ENCODE measurements at regions not wholly inside any gene's neighbourhood (a gene's known extent, or its start where the extent isn't known, plus 50 kb on each side); places are given as distances from the start of the nearest gene placed in this dataset.
A peak's percentile ranks its signal among the peaks of the same experiment; 100 is the strongest.

DNA sequence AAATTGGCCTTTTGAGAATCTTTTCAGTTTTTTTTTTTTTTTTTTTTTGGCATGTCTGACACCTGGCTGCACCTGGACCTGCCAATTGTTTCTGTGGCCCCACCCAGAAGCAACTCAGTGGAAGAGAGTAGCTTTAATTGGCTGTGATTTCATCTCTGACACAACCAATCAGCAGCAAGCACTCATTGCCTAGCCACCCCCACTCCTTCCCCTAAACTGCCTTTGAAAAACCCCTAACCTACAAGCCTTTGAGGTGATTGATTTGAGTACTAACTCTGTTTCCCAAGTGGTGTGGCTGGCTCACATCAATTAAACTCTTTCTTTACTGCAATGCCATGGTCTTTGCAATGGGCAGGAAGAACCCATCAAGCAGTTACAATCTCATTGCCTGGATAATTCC is 98.2 kb upstream of the CHORDC1 start:
- intact Hi-C loops (cut with micrococcal nuclease; ENCODE audit: unreplicated experiment) = no loop called here
- no peak overlapping the region for H3K27ac ChIP-seq (ENCODE audit: low read depth, low read length, poor library complexity, severe bottlenecking)
- BruUV-seq (replicated peaks) = no TSS peak
- no peaks in the 10 kb centered on the region for H3K4me1 ChIP-seq (ENCODE audit: insufficient read depth, low read length, poor library complexity, severe bottlenecking)
- TF ChIP-seq EZH2 (IDR thresholded peaks at IDR 0.05; ENCODE audit: borderline replicate concordance, low read depth, low read length, poor library complexity, severe bottlenecking) = no peak
- DNase-seq (ENCODE audit: low spot score) = no peak
- no peaks in the 10 kb centered on the region for H3K27me3 ChIP-seq (replicated peaks; ENCODE audit: insufficient read depth, low read depth, low read length, poor library complexity)
- H3K36me3 ChIP-seq (ENCODE audit: insufficient read depth, low read length, poor library complexity, severe bottlenecking) = no peaks in the 10 kb centered on the region
- H3K9me3 ChIP-seq (ENCODE audit: low read depth, low read length, poor library complexity, severe bottlenecking) = peaks cover 3% of the 10 kb centered on the region
- POLR2A ChIA-PET (ENCODE audit: low non-redundant PET) = no interaction called here
- no peak overlapping the region for H3K4me3 ChIP-seq (ENCODE audit: low read depth, low read length, poor library complexity, severe bottlenecking)
- CTCF ChIA-PET = no interaction called here

DNA sequence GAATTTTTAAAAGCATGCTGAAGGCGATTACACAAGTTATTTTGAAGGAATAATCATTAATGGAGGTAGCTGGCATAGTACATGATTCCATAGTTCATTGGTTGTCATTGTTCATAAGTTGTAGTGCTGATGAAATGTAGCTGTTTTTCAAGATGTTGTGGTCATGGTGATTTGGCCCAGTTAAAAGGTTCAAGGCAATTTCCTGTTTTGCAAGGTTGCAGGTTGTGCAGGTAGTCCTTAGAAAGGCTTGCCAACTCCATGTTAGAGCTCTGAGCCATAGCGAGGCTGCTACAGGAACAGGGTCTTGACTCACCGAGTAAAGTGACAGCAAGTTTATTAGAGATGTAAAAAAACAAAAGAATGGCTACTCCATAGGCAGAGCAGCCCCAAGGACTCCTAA is 95.8 kb upstream of the CHORDC1 start:
- Histone ChIP-seq H3K27ac (ENCODE audit: low read depth, low read length, poor library complexity, severe bottlenecking) (no peak overlapping the region), H3K27me3 (replicated peaks; ENCODE audit: insufficient read depth, low read depth, low read length, poor library complexity) (no peaks in the 10 kb centered on the region), H3K4me1 (ENCODE audit: insufficient read depth, low read length, poor library complexity, severe bottlenecking) (no peaks in the 10 kb centered on the region), H3K4me3 (ENCODE audit: low read depth, low read length, poor library complexity, severe bottlenecking) (no peak overlapping the region), H3K9me3 (ENCODE audit: low read depth, low read length, poor library complexity, severe bottlenecking) (no peaks in the 10 kb centered on the region), H3K36me3 (ENCODE audit: insufficient read depth, low read length, poor library complexity, severe bottlenecking) (no peaks in the 10 kb centered on the region)
- TF ChIP-seq, protein P1, sequence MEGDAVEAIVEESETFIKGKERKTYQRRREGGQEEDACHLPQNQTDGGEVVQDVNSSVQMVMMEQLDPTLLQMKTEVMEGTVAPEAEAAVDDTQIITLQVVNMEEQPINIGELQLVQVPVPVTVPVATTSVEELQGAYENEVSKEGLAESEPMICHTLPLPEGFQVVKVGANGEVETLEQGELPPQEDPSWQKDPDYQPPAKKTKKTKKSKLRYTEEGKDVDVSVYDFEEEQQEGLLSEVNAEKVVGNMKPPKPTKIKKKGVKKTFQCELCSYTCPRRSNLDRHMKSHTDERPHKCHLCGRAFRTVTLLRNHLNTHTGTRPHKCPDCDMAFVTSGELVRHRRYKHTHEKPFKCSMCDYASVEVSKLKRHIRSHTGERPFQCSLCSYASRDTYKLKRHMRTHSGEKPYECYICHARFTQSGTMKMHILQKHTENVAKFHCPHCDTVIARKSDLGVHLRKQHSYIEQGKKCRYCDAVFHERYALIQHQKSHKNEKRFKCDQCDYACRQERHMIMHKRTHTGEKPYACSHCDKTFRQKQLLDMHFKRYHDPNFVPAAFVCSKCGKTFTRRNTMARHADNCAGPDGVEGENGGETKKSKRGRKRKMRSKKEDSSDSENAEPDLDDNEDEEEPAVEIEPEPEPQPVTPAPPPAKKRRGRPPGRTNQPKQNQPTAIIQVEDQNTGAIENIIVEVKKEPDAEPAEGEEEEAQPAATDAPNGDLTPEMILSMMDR (conservative IDR thresholded peaks at IDR 0.05; ENCODE audit: low read depth, low read length) = no peak
- no peak for TF ChIP-seq EZH2 (IDR thresholded peaks at IDR 0.05; ENCODE audit: borderline replicate concordance, low read depth, low read length, poor library complexity, severe bottlenecking)
- no TSS peak for BruUV-seq (replicated peaks)
- ChIA-PET POLR2A (ENCODE audit: low non-redundant PET) (no interaction called here), CTCF (no interaction called here)
- DNase-seq (ENCODE audit: low spot score) = no peak
- intact Hi-C loops (cut with micrococcal nuclease; ENCODE audit: unreplicated experiment) = no loop called here

DNA sequence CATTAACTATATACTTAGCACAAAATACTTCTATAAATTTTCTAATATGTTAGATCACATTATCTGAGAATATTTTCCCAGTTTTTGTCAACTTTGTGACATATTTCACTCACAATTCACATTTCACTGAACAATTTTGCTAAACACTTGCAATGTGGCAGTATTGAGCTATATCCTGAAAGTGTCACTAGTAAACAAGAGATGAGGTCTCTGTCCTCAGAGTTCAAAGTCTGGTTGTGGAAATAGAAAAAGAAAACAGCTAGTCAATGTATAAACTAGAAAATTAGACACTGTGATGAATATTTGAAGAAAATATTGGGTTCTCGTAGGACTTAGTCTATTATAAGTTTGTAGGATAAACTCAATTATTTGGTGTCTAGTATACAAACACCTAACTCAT is 87.4 kb upstream of the CHORDC1 start:
- no peak for DNase-seq (ENCODE audit: low spot score)
- no TSS peak for BruUV-seq (replicated peaks)
- no peak overlapping the region for H3K27ac ChIP-seq (ENCODE audit: low read depth, low read length, poor library complexity, severe bottlenecking)
- no peaks in the 10 kb centered on the region for H3K27me3 ChIP-seq (replicated peaks; ENCODE audit: insufficient read depth, low read depth, low read length, poor library complexity)
- H3K36me3 ChIP-seq (ENCODE audit: insufficient read depth, low read length, poor library complexity, severe bottlenecking) = no peaks in the 10 kb centered on the region
- ChIA-PET CTCF (no interaction called here), POLR2A (ENCODE audit: low non-redundant PET) (interaction anchor here (0.6 kb wide), 1 partner anchor 22 kb away, joined by 3 read pairs; no protein-coding TSS in a partner anchor)
- H3K4me1 ChIP-seq (ENCODE audit: insufficient read depth, low read length, poor library complexity, severe bottlenecking) = no peaks in the 10 kb centered on the region
- intact Hi-C loops (cut with micrococcal nuclease; ENCODE audit: unreplicated experiment) = no loop called here
- no peaks in the 10 kb centered on the region for H3K9me3 ChIP-seq (ENCODE audit: low read depth, low read length, poor library complexity, severe bottlenecking)
- TF ChIP-seq EZH2 (IDR thresholded peaks at IDR 0.05; ENCODE audit: borderline replicate concordance, low read depth, low read length, poor library complexity, severe bottlenecking) = no peak
- TF ChIP-seq, protein P1 (conservative IDR thresholded peaks at IDR 0.05; ENCODE audit: low read depth, low read length) = peak; percentile 33; the same call in 1 of the 2 replicates
- no peak overlapping the region for H3K4me3 ChIP-seq (ENCODE audit: low read depth, low read length, poor library complexity, severe bottlenecking)

DNA sequence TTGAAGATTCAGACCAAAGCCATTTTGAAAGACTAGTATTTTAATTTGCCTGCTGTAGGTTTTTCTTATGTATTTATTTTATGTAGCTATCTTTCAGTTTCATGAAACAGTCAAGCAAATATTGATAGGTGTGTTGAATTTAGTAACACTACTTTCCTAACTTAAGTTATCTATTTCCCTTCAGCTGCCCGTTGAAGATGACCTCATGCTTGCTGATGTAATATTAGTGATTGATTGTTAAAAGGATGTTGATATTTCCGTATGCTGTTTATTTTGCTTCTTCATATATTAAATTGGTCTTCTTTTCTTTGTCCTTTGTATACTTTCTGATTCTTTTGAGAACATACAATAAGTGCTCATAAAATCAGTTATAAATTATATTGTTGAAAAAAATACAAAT is 86.8 kb upstream of the CHORDC1 start:
- POLR2A ChIA-PET (ENCODE audit: low non-redundant PET) = interaction anchor here (0.6 kb wide), 1 partner anchor 21 kb away, joined by 3 read pairs; no protein-coding TSS in a partner anchor
- no peak overlapping the region for H3K27ac ChIP-seq (ENCODE audit: low read depth, low read length, poor library complexity, severe bottlenecking)
- H3K4me3 ChIP-seq (ENCODE audit: low read depth, low read length, poor library complexity, severe bottlenecking) = no peak overlapping the region
- no peaks in the 10 kb centered on the region for H3K4me1 ChIP-seq (ENCODE audit: insufficient read depth, low read length, poor library complexity, severe bottlenecking)
- no peak for DNase-seq (ENCODE audit: low spot score)
- no TSS peak for BruUV-seq (replicated peaks)
- TF ChIP-seq, protein P1 (conservative IDR thresholded peaks at IDR 0.05; ENCODE audit: low read depth, low read length) = no peak
- no peak for TF ChIP-seq EZH2 (IDR thresholded peaks at IDR 0.05; ENCODE audit: borderline replicate concordance, low read depth, low read length, poor library complexity, severe bottlenecking)
- no peaks in the 10 kb centered on the region for H3K27me3 ChIP-seq (replicated peaks; ENCODE audit: insufficient read depth, low read depth, low read length, poor library complexity)
- intact Hi-C loops (cut with micrococcal nuclease; ENCODE audit: unreplicated experiment) = no loop called here
- H3K36me3 ChIP-seq (ENCODE audit: insufficient read depth, low read length, poor library complexity, severe bottlenecking) = no peaks in the 10 kb centered on the region
- CTCF ChIA-PET = no interaction called here
- no peaks in the 10 kb centered on the region for H3K9me3 ChIP-seq (ENCODE audit: low read depth, low read length, poor library complexity, severe bottlenecking)
